Common myeloid progenitor, CD34-positive (primary cell): ENCODE measurements at regions not wholly inside any gene's neighbourhood (a gene's known extent, or its start where the extent isn't known, plus 50 kb on each side); places are given as distances from the start of the nearest gene placed in this dataset.
"Not testable (repeated sequence)": the region's sequence is repeated elsewhere in the genome, so short reads cannot be mapped to it uniquely, and the experiment has no call there.

ENCODE experiments used
- CTCF ChIA-PET: fragments of 350-600 bp; sonication (Branson Sonifier 250); formaldehyde crosslinking; loops from one replicate; lab custom pipeline; 2021; ENCODE audit warnings: antibody characterized with exemption; lab: Charles Lee
- POLR2A ChIA-PET: fragments of 350-600 bp; sonication (Branson Sonifier 250); formaldehyde crosslinking; loops from one replicate; lab custom pipeline; 2021; ENCODE audit warnings: antibody characterized with exemption; lab: Charles Lee
- DNase-seq, 3 donors: peaks; one replicate each; pipeline versions ENCODE4 v3.0.0 to v3.0.0-alpha.2; 2013
- H3K27ac ChIP-seq, 2 experiments: 1 replicate in 1 of 2; 2 replicates in 1 of 2; pipeline ENCODE4 v1.7.0; 2013; ENCODE audit warnings: inconsistent platforms in 2 of 2, low read length in 2 of 2, mild to moderate bottlenecking in 2 of 2, low read depth in 1 of 2, moderate library complexity in 1 of 2; ENCODE audit not compliant: severe bottlenecking in 2 of 2, insufficient read depth in 1 of 2, poor library complexity in 1 of 2
- H3K27me3 ChIP-seq, 5 experiments: replicated peaks in 2 of 5; 1 replicate in 3 of 5; 2 replicates in 2 of 5; pipeline versions ENCODE4 v1.6.1 to v1.7.0; 2013; ENCODE audit warnings: low read length in 4 of 5, mild to moderate bottlenecking in 2 of 5, moderate library complexity in 2 of 5, inconsistent platforms in 1 of 5; ENCODE audit not compliant: insufficient read depth in 5 of 5, control insufficient read depth in 4 of 5
- H3K36me3 ChIP-seq, 4 experiments: 1 replicate in 2 of 4; 2 replicates in 2 of 4; pipeline versions ENCODE4 v1.6.1 to v1.7.0; 2013; ENCODE audit warnings: low read length in 3 of 4, control low read depth in 1 of 4, mild to moderate bottlenecking in 1 of 4; ENCODE audit not compliant: control insufficient read depth in 4 of 4, insufficient read depth in 4 of 4
- H3K4me1 ChIP-seq, 4 experiments: 1 replicate in 3 of 4; 2 replicates in 1 of 4; pipeline versions ENCODE4 v1.6.1 to v1.7.1; 2013; ENCODE audit warnings: low read length in 3 of 4, mild to moderate bottlenecking in 3 of 4, control low read depth in 1 of 4, inconsistent platforms in 1 of 4, moderate library complexity in 1 of 4; ENCODE audit not compliant: control insufficient read depth in 4 of 4, insufficient read depth in 4 of 4; ENCODE audit errors: control extremely low read depth in 1 of 4
- H3K4me3 ChIP-seq, 7 experiments: 1 replicate in 4 of 7; 2 replicates in 3 of 7; pipeline versions ENCODE4 v1.5.1 to v1.7.0; 2013; ENCODE audit warnings: mild to moderate bottlenecking in 7 of 7, low read length in 6 of 7, moderate library complexity in 6 of 7, inconsistent platforms in 2 of 7, low read depth in 2 of 7, control low read depth in 1 of 7; ENCODE audit not compliant: insufficient read depth in 4 of 7, control insufficient read depth in 1 of 7; ENCODE audit errors: extremely low read depth in 1 of 7
- H3K9me3 ChIP-seq, 5 experiments: 1 replicate in 4 of 5; 2 replicates in 1 of 5; pipeline versions ENCODE4 v1.6.1 to v1.7.1; 2013; ENCODE audit warnings: low read length in 4 of 5, mild to moderate bottlenecking in 2 of 5, inconsistent platforms in 1 of 5, low read depth in 1 of 5, moderate library complexity in 1 of 5; ENCODE audit not compliant: control insufficient read depth in 4 of 5, insufficient read depth in 2 of 5; ENCODE audit errors: control extremely low read depth in 1 of 5
- WGBS: methylation state at CpG from one replicate; pipeline ENCODE4 v1.1.5; 2013; ENCODE audit not compliant: insufficient coverage; 5-methylcytosine and 5-hydroxymethylcytosine counted together

- no peak for DNase-seq
- H3K4me1 ChIP-seq = peaks cover 0 to 8% (median 5%) of the 10 kb centered on the region in 4 experiments
- POLR2A ChIA-PET = no interaction called here
- no peak overlapping the region for H3K4me3 ChIP-seq
- H3K27ac ChIP-seq = no peak overlapping the region
- CTCF ChIA-PET = no interaction called here
- WGBS = 92% methylated on average over 6 of the region's 7 CpGs
- H3K36me3 ChIP-seq = no peaks in the 10 kb centered on the region
- H3K27me3 ChIP-seq = peaks cover 0 to 15% (median 2%) of the 10 kb centered on the region in 5 experiments
- no peaks in the 10 kb centered on the region for H3K9me3 ChIP-seq
Observed at GRCh38 chr14:101289911-101290310, 271.4 kb upstream of the DIO3 start.

- DNase-seq = no peak
- CTCF ChIA-PET = no interaction called here
- Histone ChIP-seq H3K36me3 (no peaks in the 10 kb centered on the region), H3K9me3 (peaks cover 0 to 4% (median under 1%) of the 10 kb centered on the region in 5 experiments), H3K27ac (no peak overlapping the region), H3K4me3 (no peak overlapping the region), H3K4me1 (peaks cover 0 to 1% (median under 1%) of the 10 kb centered on the region in 4 experiments), H3K27me3 (peaks cover 0 to 15% (median 2%) of the 10 kb centered on the region in 5 experiments)
- POLR2A ChIA-PET = no interaction called here
- 94% methylated on average over 6 of the region's 6 CpGs for WGBS
Observed at GRCh38 chr14:101290611-101291010, 270.7 kb upstream of the DIO3 start.

- POLR2A ChIA-PET = no interaction called here
Observed at GRCh38 chr14:101291390-101291789, 269.9 kb upstream of the DIO3 start.

GRCh38 chr14:101292448-101292847, 268.8 kb upstream of the DIO3 start:
- no peaks in the 10 kb centered on the region for H3K4me1 ChIP-seq
- H3K36me3 ChIP-seq = no peaks in the 10 kb centered on the region
- peaks cover 0 to 15% (median 2%) of the 10 kb centered on the region in 5 experiments for H3K27me3 ChIP-seq
- 83% methylated on average over 1 of the region's 5 CpGs for WGBS
- ChIA-PET POLR2A (no interaction called here), CTCF (interaction anchor here (0.6 kb wide), 1 partner anchor 347 kb away, joined by 3 read pairs; no protein-coding TSS in a partner anchor)
- H3K27ac ChIP-seq = no peak overlapping the region
- no peak for DNase-seq
- no peak overlapping the region for H3K4me3 ChIP-seq
- H3K9me3 ChIP-seq = peaks cover 0 to 11% (median 7%) of the 10 kb centered on the region in 5 experiments

More at GRCh38 chr14:101291390-101291789, 269.9 kb upstream of the DIO3 start:
- Histone ChIP-seq H3K4me3 (no peak overlapping the region), H3K27ac (no peak overlapping the region), H3K9me3 (peaks cover 0 to 8% (median 2%) of the 10 kb centered on the region in 5 experiments), H3K27me3 (peaks cover 0 to 15% (median 2%) of the 10 kb centered on the region in 5 experiments), H3K4me1 (no peaks in the 10 kb centered on the region), H3K36me3 (no peaks in the 10 kb centered on the region)
- CTCF ChIA-PET = no interaction called here
- 100% methylated on average over 2 of the region's 3 CpGs for WGBS
- no peak for DNase-seq

GRCh38 chr14:101293605-101294004, 267.7 kb upstream of the DIO3 start:
- POLR2A ChIA-PET = no interaction called here
- H3K4me1 ChIP-seq = no peaks in the 10 kb centered on the region
- H3K27me3 ChIP-seq = peaks cover 0 to 11% (median 2%) of the 10 kb centered on the region in 5 experiments
- H3K9me3 ChIP-seq = peaks cover 0 to 19% (median 7%) of the 10 kb centered on the region in 5 experiments
- DNase-seq = no peak
- CTCF ChIA-PET = no interaction called here
- H3K4me3 ChIP-seq = no peak overlapping the region
- no peaks in the 10 kb centered on the region for H3K36me3 ChIP-seq
- H3K27ac ChIP-seq = no peak overlapping the region

GRCh38 chr14:101294136-101294535, 267.2 kb upstream of the DIO3 start:
- H3K27me3 ChIP-seq = peaks cover 0 to 11% (median 2%) of the 10 kb centered on the region in 5 experiments
- POLR2A ChIA-PET = no interaction called here
- no peak for DNase-seq
- no peak overlapping the region for H3K4me3 ChIP-seq
- no peaks in the 10 kb centered on the region for H3K36me3 ChIP-seq
- WGBS = no CpG with 5 or more reads among the region's 1 CpG
- CTCF ChIA-PET = no interaction called here
- H3K27ac ChIP-seq = no peak overlapping the region
- H3K9me3 ChIP-seq = peaks cover 0 to 19% (median 7%) of the 10 kb centered on the region in 5 experiments
- no peaks in the 10 kb centered on the region for H3K4me1 ChIP-seq

GRCh38 chr14:101299781-101300180, 261.5 kb upstream of the DIO3 start:
- WGBS = 82% methylated on average over 4 of the region's 4 CpGs
- H3K27ac ChIP-seq, H3K36me3 ChIP-seq, CTCF ChIA-PET, H3K4me1 ChIP-seq, H3K4me3 ChIP-seq, POLR2A ChIA-PET, H3K27me3 ChIP-seq, DNase-seq: not testable (repeated sequence)
- H3K9me3 ChIP-seq = peaks cover 0 to 19% (median 7%) of the 10 kb centered on the region in 5 experiments
